K562 (cell line): ENCODE measurements at regions not wholly inside any gene's neighbourhood (a gene's known extent, or its start where the extent isn't known, plus 50 kb on each side); places are given as distances from the start of the nearest gene placed in this dataset.
A peak's percentile ranks its signal among the peaks of the same experiment; 100 is the strongest.

Source experiments
- ATF1 ChIP-seq, 2 experiments: fragments of 450-650 bp in 1 of 2; IDR thresholded peaks; 2 replicates each; pipeline ENCODE4 v1.6.1; 2016; ENCODE audit warnings: missing compliant biosample characterization in 1 of 2, missing genetic modification characterization in 1 of 2
- BHLHE40 ChIP-seq: IDR thresholded peaks from 2 replicates; pipeline ENCODE4 v1.6.1; 2011; ENCODE audit warnings: low read length, improper control_type of control experiment
- CBFA2T2 ChIP-seq: fragments of 450-650 bp; conservative IDR thresholded peaks from 2 replicates; pipeline ENCODE4 v1.6.1; 2017; ENCODE audit warnings: mild to moderate bottlenecking
- CREB1 ChIP-seq, 2 experiments: sonication (generic) in 1 of 2; formaldehyde crosslinking in 1 of 2; IDR thresholded peaks; 2 replicates each; pipeline versions ENCODE4 v1.6.1 to v1.8.0; 2012 to 2022; ENCODE audit warnings: inconsistent platforms in 1 of 2, mild to moderate bottlenecking in 1 of 2, missing genetic modification reagents in 1 of 2, moderate library complexity in 1 of 2
- ESRRA ChIP-seq: fragments of 450-650 bp; IDR thresholded peaks from 2 replicates; pipeline ENCODE4 v1.6.1; 2014; ENCODE audit warnings: low read depth, mild to moderate bottlenecking, moderate library complexity, borderline replicate concordance
- FOS ChIP-seq: IDR thresholded peaks from 3 replicates; pipeline ENCODE4 v1.6.1; 2011; ENCODE audit not compliant: insufficient read length; ENCODE audit errors: extremely low read depth
- HOXB6 ChIP-seq: fragments of 250-450 bp; sonication (Bioruptor Pico); IDR thresholded peaks from 2 replicates; pipeline ENCODE4 v1.5.1; 2022; ENCODE audit warnings: mild to moderate bottlenecking, borderline replicate concordance
- MAFF ChIP-seq: IDR thresholded peaks from 2 replicates; pipeline ENCODE4 v1.6.1; 2012; ENCODE audit warnings: low read length, improper control_type of control experiment
- NONO ChIP-seq, 2 experiments: fragments of 200-400 bp in 1 of 2; fragments of 450-650 bp in 1 of 2; formaldehyde crosslinking in 1 of 2; IDR thresholded peaks; 2 replicates each; pipeline ENCODE4 v1.6.1; 2017; ENCODE audit warnings: low read depth in 2 of 2, mild to moderate bottlenecking in 2 of 2, moderate library complexity in 2 of 2, low read length in 1 of 2
- NRF1 ChIP-seq, 2 experiments: fragments of 450-650 bp; IDR thresholded peaks in 1 of 2; conservative IDR thresholded peaks in 1 of 2; 2 replicates each; pipeline ENCODE4 v1.6.1; 2014; ENCODE audit warnings: mild to moderate bottlenecking in 2 of 2
- RBM25 ChIP-seq: fragments of 200-400 bp; formaldehyde crosslinking; IDR thresholded peaks from 2 replicates; pipeline ENCODE4 v1.6.1; 2018; ENCODE audit warnings: low read length, low read depth, moderate library complexity; ENCODE audit not compliant: severe bottlenecking
- SLC30A9 ChIP-seq: fragments of 250-450 bp; sonication (Bioruptor Pico); IDR thresholded peaks from 2 replicates; pipeline ENCODE4 v1.8.0; 2022; ENCODE audit warnings: mild to moderate bottlenecking, moderate library complexity
- TEAD2 ChIP-seq: fragments of 450-650 bp; IDR thresholded peaks from 2 replicates; pipeline ENCODE4 v1.6.1; 2016; ENCODE audit warnings: missing genetic modification characterization, control low read depth, missing compliant biosample characterization
- TOE1 ChIP-seq, 2 experiments: fragments of 450-650 bp in 1 of 2; sonication (generic) in 1 of 2; formaldehyde crosslinking in 1 of 2; IDR thresholded peaks; 2 replicates each; pipeline versions ENCODE4 v1.7.1 to v1.8.0; 2016 to 2022; ENCODE audit warnings: borderline replicate concordance in 2 of 2, mild to moderate bottlenecking in 2 of 2, antibody characterized with exemption in 1 of 2, inconsistent platforms in 1 of 2, low read depth in 1 of 2, missing genetic modification reagents in 1 of 2, moderate library complexity in 1 of 2
- TRIM24 ChIP-seq, 2 experiments: fragments of 450-650 bp; IDR thresholded peaks; 2 replicates each; pipeline ENCODE4 v1.6.1; 2016
- ZNF133 ChIP-seq: fragments of 250-450 bp; sonication (Bioruptor Pico); IDR thresholded peaks from 2 replicates; pipeline ENCODE4 v1.4.0; 2020; ENCODE audit warnings: mild to moderate bottlenecking
- ZNF140 ChIP-seq: fragments of 250-450 bp; sonication (Bioruptor Pico); IDR thresholded peaks from 2 replicates; pipeline ENCODE4 v1.8.0; 2021; ENCODE audit warnings: moderate library complexity, mild to moderate bottlenecking, inconsistent platforms
- TF ChIP-seq, protein P1 (sequence below): fragments of 450-650 bp; IDR thresholded peaks from 2 replicates; pipeline ENCODE4 v1.6.1; 2016; ENCODE audit warnings: missing biosample characterization, missing genetic modification characterization
- TF ChIP-seq, protein P2 (sequence below): fragments of 250-450 bp; sonication (Bioruptor Pico); IDR thresholded peaks from 2 replicates; pipeline ENCODE4 v1.9.0; 2021; ENCODE audit warnings: mild to moderate bottlenecking
- TF ChIP-seq, protein P3 (sequence below): sonication (generic); formaldehyde crosslinking; IDR thresholded peaks from 2 replicates; pipeline ENCODE4 v1.9.0; 2022; ENCODE audit warnings: mild to moderate bottlenecking, missing genetic modification reagents
- TF ChIP-seq, protein P4 (sequence below), 2 experiments: IDR thresholded peaks in 1 of 2; conservative IDR thresholded peaks in 1 of 2; 2 replicates each; pipeline ENCODE4 v1.6.1; 2016; ENCODE audit warnings: low read depth in 2 of 2, mild to moderate bottlenecking in 1 of 2, missing compliant biosample characterization in 1 of 2, missing genetic modification characterization in 1 of 2, moderate library complexity in 1 of 2
- TF ChIP-seq, protein P5 (sequence below): fragments of 250-450 bp; sonication (Bioruptor Pico); IDR thresholded peaks from 2 replicates; pipeline ENCODE4 v1.8.0; 2022; ENCODE audit warnings: inconsistent platforms, mild to moderate bottlenecking, moderate library complexity, borderline replicate concordance

DNA sequence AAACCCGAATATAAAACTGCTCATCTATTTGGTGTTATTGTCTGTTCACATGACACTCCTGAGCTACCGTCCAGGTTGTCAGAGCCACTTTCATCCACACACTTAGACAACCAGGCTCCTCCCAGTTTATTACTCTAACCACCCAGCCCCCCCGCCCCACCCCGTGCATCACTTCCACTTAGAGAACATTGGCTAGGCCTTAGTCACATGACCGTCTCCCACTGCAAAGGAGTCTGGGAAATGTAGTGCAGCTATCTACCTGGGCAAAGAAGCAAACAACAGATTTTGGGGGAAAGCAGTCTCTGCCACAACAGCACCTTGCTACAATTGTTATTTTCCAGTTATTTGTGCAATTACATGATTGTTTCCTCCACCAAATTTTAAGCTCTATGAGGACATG, 57.6 kb upstream of the RBPJ start (continued):
- no peak for TF ChIP-seq ESRRA
- peak; percentile 72 for TF ChIP-seq FOS
- TF ChIP-seq, protein P1, sequence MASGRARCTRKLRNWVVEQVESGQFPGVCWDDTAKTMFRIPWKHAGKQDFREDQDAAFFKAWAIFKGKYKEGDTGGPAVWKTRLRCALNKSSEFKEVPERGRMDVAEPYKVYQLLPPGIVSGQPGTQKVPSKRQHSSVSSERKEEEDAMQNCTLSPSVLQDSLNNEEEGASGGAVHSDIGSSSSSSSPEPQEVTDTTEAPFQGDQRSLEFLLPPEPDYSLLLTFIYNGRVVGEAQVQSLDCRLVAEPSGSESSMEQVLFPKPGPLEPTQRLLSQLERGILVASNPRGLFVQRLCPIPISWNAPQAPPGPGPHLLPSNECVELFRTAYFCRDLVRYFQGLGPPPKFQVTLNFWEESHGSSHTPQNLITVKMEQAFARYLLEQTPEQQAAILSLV: no peak
- no peak for TF ChIP-seq ZNF133 (CRISPR knock-in tag)
- TF ChIP-seq SLC30A9 (CRISPR knock-in tag): no peak
- TF ChIP-seq TRIM24 (IDR thresholded peaks at IDR 0.05): no peak
- TF ChIP-seq ZNF140 (CRISPR knock-in tag): no peak
- TF ChIP-seq MAFF: no peak
- no peak for TF ChIP-seq NONO (IDR thresholded peaks at IDR 0.05; ENCODE audit: low read depth in 2 of 2, low read length in 1 of 2)
- TF ChIP-seq BHLHE40: no peak; the same call in 1 of the 2 replicates
- TF ChIP-seq, protein P2, sequence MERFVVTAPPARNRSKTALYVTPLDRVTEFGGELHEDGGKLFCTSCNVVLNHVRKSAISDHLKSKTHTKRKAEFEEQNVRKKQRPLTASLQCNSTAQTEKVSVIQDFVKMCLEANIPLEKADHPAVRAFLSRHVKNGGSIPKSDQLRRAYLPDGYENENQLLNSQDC (CRISPR knock-in tag): no peak
- TF ChIP-seq, protein P3, sequence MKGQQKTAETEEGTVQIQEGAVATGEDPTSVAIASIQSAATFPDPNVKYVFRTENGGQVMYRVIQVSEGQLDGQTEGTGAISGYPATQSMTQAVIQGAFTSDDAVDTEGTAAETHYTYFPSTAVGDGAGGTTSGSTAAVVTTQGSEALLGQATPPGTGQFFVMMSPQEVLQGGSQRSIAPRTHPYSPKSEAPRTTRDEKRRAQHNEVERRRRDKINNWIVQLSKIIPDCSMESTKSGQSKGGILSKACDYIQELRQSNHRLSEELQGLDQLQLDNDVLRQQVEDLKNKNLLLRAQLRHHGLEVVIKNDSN (CRISPR knock-in tag): peak; percentile 82
- no peak for TF ChIP-seq ATF1 (CRISPR knock-in tag; IDR thresholded peaks at IDR 0.05)
- peak; percentile 47 for TF ChIP-seq ATF1 (tag; IDR thresholded peaks at IDR 0.05)
- TF ChIP-seq TEAD2 (tag): no peak
- no peak for TF ChIP-seq NRF1 (conservative IDR thresholded peaks at IDR 0.05 in 1 of 2, IDR thresholded peaks at IDR 0.05 in 1 of 2)
- TF ChIP-seq TOE1 (IDR thresholded peaks at IDR 0.05; ENCODE audit: borderline replicate concordance): peak; percentile 89
- TF ChIP-seq TOE1 (CRISPR knock-in tag; IDR thresholded peaks at IDR 0.05; ENCODE audit: borderline replicate concordance, low read depth): no peak
- TF ChIP-seq CREB1 (IDR thresholded peaks at IDR 0.05): peak; percentile 34; the same call in 1 of the 2 replicates
- no peak for TF ChIP-seq CREB1 (CRISPR knock-in tag; IDR thresholded peaks at IDR 0.05)
- TF ChIP-seq CBFA2T2: peak; percentile 32; the same call in 1 of the 2 replicates
- TF ChIP-seq, protein P4, sequence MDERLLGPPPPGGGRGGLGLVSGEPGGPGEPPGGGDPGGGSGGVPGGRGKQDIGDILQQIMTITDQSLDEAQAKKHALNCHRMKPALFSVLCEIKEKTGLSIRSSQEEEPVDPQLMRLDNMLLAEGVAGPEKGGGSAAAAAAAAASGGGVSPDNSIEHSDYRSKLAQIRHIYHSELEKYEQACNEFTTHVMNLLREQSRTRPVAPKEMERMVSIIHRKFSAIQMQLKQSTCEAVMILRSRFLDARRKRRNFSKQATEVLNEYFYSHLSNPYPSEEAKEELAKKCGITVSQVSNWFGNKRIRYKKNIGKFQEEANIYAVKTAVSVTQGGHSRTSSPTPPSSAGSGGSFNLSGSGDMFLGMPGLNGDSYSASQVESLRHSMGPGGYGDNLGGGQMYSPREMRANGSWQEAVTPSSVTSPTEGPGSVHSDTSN (CRISPR knock-in tag; IDR thresholded peaks at IDR 0.05; ENCODE audit: low read depth): no peak
- TF ChIP-seq, protein P4 (tag; conservative IDR thresholded peaks at IDR 0.05; ENCODE audit: low read depth): no peak
- TF ChIP-seq HOXB6: no peak
- TF ChIP-seq, protein P5, sequence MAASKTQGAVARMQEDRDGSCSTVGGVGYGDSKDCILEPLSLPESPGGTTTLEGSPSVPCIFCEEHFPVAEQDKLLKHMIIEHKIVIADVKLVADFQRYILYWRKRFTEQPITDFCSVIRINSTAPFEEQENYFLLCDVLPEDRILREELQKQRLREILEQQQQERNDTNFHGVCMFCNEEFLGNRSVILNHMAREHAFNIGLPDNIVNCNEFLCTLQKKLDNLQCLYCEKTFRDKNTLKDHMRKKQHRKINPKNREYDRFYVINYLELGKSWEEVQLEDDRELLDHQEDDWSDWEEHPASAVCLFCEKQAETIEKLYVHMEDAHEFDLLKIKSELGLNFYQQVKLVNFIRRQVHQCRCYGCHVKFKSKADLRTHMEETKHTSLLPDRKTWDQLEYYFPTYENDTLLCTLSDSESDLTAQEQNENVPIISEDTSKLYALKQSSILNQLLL: no peak
- TF ChIP-seq RBM25: peak; percentile 73
